K562 (cell line): ENCODE measurements at regions not wholly inside any gene's neighbourhood (a gene's known extent, or its start where the extent isn't known, plus 50 kb on each side); places are given as distances from the start of the nearest gene placed in this dataset.

Source experiments
- ATAC-seq: fragments of 200-7000 bp; cut with Tn5 transposase; 3 replicates; pipeline ENCODE4 v1.9.1; 2020; ENCODE audit warnings: moderate library complexity
- BruUV-seq: library from RNA; stranded (reverse); fragments of 400-500 nt; replicated peaks from 2 replicates; lab custom pipeline; 2021; lab: Mats Ljungman, UMichigan
- CTCF ChIA-PET: fragments of 300-600 bp; formaldehyde crosslinking; extraction: SDS; loops from one replicate; lab custom pipeline; 2021; ENCODE audit warnings: low intra/inter-chr PET ratio; lab: Yijun Ruan, JAX
- POLR2A ChIA-PET: fragments of 300-600, 350-650 bp; sonication (Branson Sonifier 250); formaldehyde crosslinking; extraction: SDS; loops from one replicate; lab custom pipeline; 2021; ENCODE audit warnings: antibody characterized with exemption, inconsistent platforms; lab: Yijun Ruan, JAX
- DNase-seq, 4 experiments: peaks; one replicate each; pipeline versions ENCODE4 v3.0.0 to v3.0.0-alpha.2; 2011 to 2018; ENCODE audit warnings: low spot score in 3 of 4, mixed read lengths in 3 of 4; ENCODE audit errors: extremely low read depth in 1 of 4
- FAIRE-seq: peaks from 2 replicates; lab custom pipeline; 2011; peaks lifted over from hg19 to GRCh38; lab: Jason Lieb, UNC
- H2AFZ ChIP-seq: 2 replicates; pipeline ENCODE4 v1.6.0; 2011; ENCODE audit warnings: low read depth, low read length, control low read depth, inconsistent platforms
- H3K27ac ChIP-seq: fragments of 200-600 bp; 3 replicates; pipeline ENCODE4 v1.8.0; 2011; ENCODE audit warnings: low read depth, mild to moderate bottlenecking, control low read depth, inconsistent platforms, low read length, moderate library complexity, mixed read lengths; ENCODE audit errors: extremely low read depth
- H3K27me3 ChIP-seq, 2 experiments: fragments of 300-600 bp in 1 of 2; 2 replicates in 1 of 2; 3 replicates in 1 of 2; pipeline versions ENCODE4 v1.6.0 to v1.8.0; 2011; ENCODE audit warnings: inconsistent platforms in 2 of 2, low read length in 2 of 2, mild to moderate bottlenecking in 1 of 2, mixed read lengths in 1 of 2, moderate library complexity in 1 of 2; ENCODE audit not compliant: control insufficient read depth in 2 of 2, insufficient read depth in 2 of 2
- H3K36me3 ChIP-seq: fragments of 300-600 bp; 3 replicates; pipeline ENCODE4 v1.8.0; 2011; ENCODE audit warnings: mild to moderate bottlenecking, low read length, inconsistent platforms; ENCODE audit not compliant: control insufficient read depth, insufficient read depth
- H3K4me1 ChIP-seq, 2 experiments: fragments of 200-600 bp in 1 of 2; replicated peaks in 1 of 2; 2 replicates in 1 of 2; 3 replicates in 1 of 2; pipeline versions ENCODE4 v1.5.1 to v1.8.0; 2011; ENCODE audit warnings: inconsistent platforms in 2 of 2, low read length in 2 of 2, mild to moderate bottlenecking in 1 of 2, mixed read lengths in 1 of 2, moderate library complexity in 1 of 2; ENCODE audit not compliant: control insufficient read depth in 2 of 2, insufficient read depth in 2 of 2
- H3K4me2 ChIP-seq: 2 replicates; pipeline ENCODE4 v1.6.1; 2011; ENCODE audit warnings: low read length, control low read depth, inconsistent platforms, mixed read lengths; ENCODE audit not compliant: insufficient read depth
- H3K4me3 ChIP-seq: fragments of 200-600 bp; sonication (generic), shearing (Covaris generic); 2 replicates; pipeline ENCODE4 v1.5.1; 2016; ENCODE audit warnings: control low read depth, inconsistent platforms
- H3K79me2 ChIP-seq: fragments of 200-600 bp; 3 replicates; pipeline ENCODE4 v1.8.0; 2011; ENCODE audit warnings: low read length, inconsistent platforms; ENCODE audit not compliant: control insufficient read depth, insufficient read depth
- H3K9ac ChIP-seq, 2 experiments: 2 replicates each; pipeline versions ENCODE4 v1.6.0 to v1.6.1; 2011; ENCODE audit warnings: low read depth in 2 of 2, low read length in 2 of 2, control low read depth in 1 of 2, inconsistent platforms in 1 of 2, mild to moderate bottlenecking in 1 of 2, mixed read lengths in 1 of 2; ENCODE audit not compliant: insufficient read depth in 1 of 2
- H3K9me1 ChIP-seq: one replicate; pipeline ENCODE4 v1.6.0; 2011; ENCODE audit warnings: inconsistent platforms, mild to moderate bottlenecking, low read length, moderate library complexity; ENCODE audit not compliant: control insufficient read depth, insufficient read depth
- H3K9me3 ChIP-seq: replicated peaks from 2 replicates; pipeline ENCODE4 v1.5.1; 2011; ENCODE audit warnings: low read depth, low read length, inconsistent platforms; ENCODE audit not compliant: control insufficient read depth, insufficient read depth
- H4K20me1 ChIP-seq: replicated peaks from 2 replicates; pipeline ENCODE4 v1.6.1; 2011; ENCODE audit warnings: low read length, inconsistent platforms, mixed read lengths; ENCODE audit not compliant: control insufficient read depth, insufficient read depth
- ATF3 ChIP-seq, 2 experiments: fragments of 450-650 bp in 1 of 2; sonication (generic) in 1 of 2; formaldehyde crosslinking in 1 of 2; IDR thresholded peaks in 1 of 2; conservative IDR thresholded peaks in 1 of 2; 2 replicates each; pipeline versions ENCODE4 v1.6.1 to v1.8.1; 2016 to 2023; ENCODE audit warnings: mild to moderate bottlenecking in 2 of 2, moderate library complexity in 2 of 2, inconsistent platforms in 1 of 2, missing genetic modification reagents in 1 of 2
- BMI1 ChIP-seq: fragments of 150-350 bp; IDR thresholded peaks from 2 replicates; pipeline ENCODE4 v1.6.1; 2014; ENCODE audit warnings: low read length
- ELF4 ChIP-seq: fragments of 450-650 bp; formaldehyde crosslinking; IDR thresholded peaks from 2 replicates; pipeline ENCODE4 v1.4.0; 2022; ENCODE audit warnings: missing genetic modification characterization
- FOSL1 ChIP-seq: fragments of 200-800 bp; sonication (Bioruptor generic); conservative IDR thresholded peaks from 2 replicates; pipeline ENCODE4 v1.6.1; 2016; ENCODE audit warnings: missing genetic modification characterization, missing compliant biosample characterization
- IRF9 ChIP-seq: fragments of 450-650 bp; IDR thresholded peaks from 2 replicates; pipeline ENCODE4 v1.6.1; 2016; ENCODE audit warnings: missing biosample characterization, missing genetic modification characterization
- JUND ChIP-seq, 2 experiments: IDR thresholded peaks; 2 replicates in 1 of 2; 3 replicates in 1 of 2; pipeline ENCODE4 v1.6.1; 2011; ENCODE audit warnings: borderline replicate concordance in 2 of 2, low read depth in 2 of 2, low read length in 2 of 2, improper control_type of control experiment in 1 of 2, missing biosample characterization in 1 of 2, missing genetic modification characterization in 1 of 2, missing genetic modification reagents in 1 of 2
- MAFG ChIP-seq: fragments of 450-650 bp; conservative IDR thresholded peaks from 2 replicates; pipeline ENCODE4 v1.6.1; 2016; ENCODE audit warnings: missing genetic modification characterization, missing compliant biosample characterization
- NFE2 ChIP-seq: IDR thresholded peaks from 2 replicates; pipeline ENCODE4 v1.6.1; 2014; ENCODE audit warnings: antibody characterized with exemption, low read depth
- NR0B1 ChIP-seq: fragments of 450-650 bp; IDR thresholded peaks from one replicate; pipeline ENCODE4 v1.6.1; 2018; ENCODE audit warnings: mild to moderate bottlenecking, moderate library complexity; ENCODE audit not compliant: partially characterized antibody
- RBM22 ChIP-seq: fragments of 200-400 bp; formaldehyde crosslinking; IDR thresholded peaks from 2 replicates; pipeline ENCODE4 v1.6.1; 2018; ENCODE audit warnings: low read length, low read depth; ENCODE audit not compliant: poor library complexity, severe bottlenecking
- TAL1 ChIP-seq: fragments of 450-650 bp; IDR thresholded peaks from 2 replicates; pipeline ENCODE4 v1.6.1; 2016; ENCODE audit warnings: mild to moderate bottlenecking
- TARDBP ChIP-seq: fragments of 450-650 bp; IDR thresholded peaks from 2 replicates; pipeline ENCODE4 v1.6.1; 2016
- ZNF12 ChIP-seq: sonication (generic); formaldehyde crosslinking; IDR thresholded peaks from 2 replicates; pipeline ENCODE4 v1.4.0; 2020; ENCODE audit warnings: mild to moderate bottlenecking, missing genetic modification reagents
- ZNF133 ChIP-seq: fragments of 250-450 bp; sonication (Bioruptor Pico); IDR thresholded peaks from 2 replicates; pipeline ENCODE4 v1.4.0; 2020; ENCODE audit warnings: mild to moderate bottlenecking
- ZNF143 ChIP-seq: sonication (generic); formaldehyde crosslinking; IDR thresholded peaks from 2 replicates; pipeline ENCODE4 v1.9.0; 2022; ENCODE audit warnings: mild to moderate bottlenecking, missing genetic modification reagents
- ZNF224 ChIP-seq: sonication (generic); formaldehyde crosslinking; IDR thresholded peaks from 2 replicates; pipeline ENCODE4 v1.8.0; 2022; ENCODE audit warnings: mild to moderate bottlenecking, missing genetic modification reagents
- ZNF76 ChIP-seq: fragments of 250-450 bp; sonication (Bioruptor Pico); IDR thresholded peaks from 2 replicates; pipeline ENCODE4 v1.4.0; 2020; ENCODE audit warnings: mild to moderate bottlenecking, moderate library complexity, borderline replicate concordance
- WGBS: fragments of 100-300 bp; shearing (Covaris generic); methylation state at CpG from one replicate; pipeline ENCODE4 v1.1.6; 2016; ENCODE audit warnings: low coverage, mixed read lengths; ENCODE audit not compliant: insufficient coverage; ENCODE audit errors: missing lambda C conversion rate; 5-methylcytosine and 5-hydroxymethylcytosine counted together
- in situ Hi-C: fragments of 300-500 bp; cut with MboI; formaldehyde crosslinking; loops from 4 replicates; pipeline ENCODE4 v1.15.0; 2018; ENCODE audit warnings: inconsistent platforms, mixed read lengths
- intact Hi-C: fragments of 100-400 bp; cut with micrococcal nuclease; formaldehyde crosslinking; loops from 2 replicates; pipeline ENCODE4 v1.14.2; 2022

GRCh38 chr9:107685376-107685775 is 195.8 kb upstream of the KLF4 start (continued):
- TF ChIP-seq ZNF12 (CRISPR knock-in tag) (no peak), TARDBP (no peak), ZNF76 (no peak), IRF9 (no peak), ZNF143 (no peak), NR0B1 (no peak), BMI1 (no peak), ZNF133 (CRISPR knock-in tag) (no peak), TAL1 (no peak), ZNF224 (CRISPR knock-in tag) (no peak)

- no peaks in the 10 kb centered on the region for H3K36me3 ChIP-seq
- H3K9me1 ChIP-seq = no peaks in the 10 kb centered on the region
- POLR2A ChIA-PET = interaction anchor here (0.7 kb wide), 1 partner anchor 9 kb away, joined by 3 read pairs; no protein-coding TSS in a partner anchor
- H3K27me3 ChIP-seq = peaks cover 4 to 23% of the 10 kb centered on the region in 2 experiments; a peak in 3 of 5 replicates
- CTCF ChIA-PET = no interaction called here
- H3K79me2 ChIP-seq = no peaks in the 10 kb centered on the region
- no peak overlapping the region for H3K4me3 ChIP-seq
- TF ChIP-seq ELF4 (CRISPR knock-in tag) = no peak
- TF ChIP-seq ATF3 (IDR thresholded peaks at IDR 0.05) = peak; percentile 65
- no peak for TF ChIP-seq ATF3 (CRISPR knock-in tag; conservative IDR thresholded peaks at IDR 0.05)
- TF ChIP-seq FOSL1 (tag) = peak; percentile 79
- 0 out of 2 replicates have a peak, but pooled peaks have one; percentile 6 for TF ChIP-seq NFE2
- no peak for TF ChIP-seq RBM22
- TF ChIP-seq MAFG (tag) = peak; percentile 44; the same call in 1 of the 2 replicates
- TF ChIP-seq JUND (IDR thresholded peaks at IDR 0.05; ENCODE audit: borderline replicate concordance, low read depth, low read length) = peak; percentile 28; the same call in 1 of the 2 replicates
- TF ChIP-seq JUND (tag; IDR thresholded peaks at IDR 0.05; ENCODE audit: borderline replicate concordance, low read depth, low read length) = 0 out of 3 replicates have a peak, but pooled peaks have one; percentile 51
- intact Hi-C loops = no loop called here
- DNase-seq (peak in 1 of 4 experiments; percentile 3), FAIRE-seq (no peak), ATAC-seq (peak; percentile 42; the same call in 1 of the 3 replicates)
- H3K9ac ChIP-seq = no peak overlapping the region
- H3K4me2 ChIP-seq = no peak overlapping the region
- H3K4me1 ChIP-seq = no peaks in the 10 kb centered on the region; a peak in 1 of 5 replicates
- in situ Hi-C loops = no loop called here
- WGBS = 24% methylated on average over 6 of the region's 6 CpGs
- 0 out of 2 replicates have a peak overlapping the region, but pooled peaks have one; percentile 44 for H2AFZ ChIP-seq
- no peak overlapping the region for H3K27ac ChIP-seq
- H3K9me3 ChIP-seq = no peaks in the 10 kb centered on the region
- H4K20me1 ChIP-seq = no peaks in the 10 kb centered on the region
- BruUV-seq = no TSS peak
Observed at GRCh38 chr9:107684224-107684623, 194.7 kb upstream of the KLF4 start.
